K562 (cell line): ENCODE measurements at regions not wholly inside any gene's neighbourhood (a gene's known extent, or its start where the extent isn't known, plus 50 kb on each side); places are given as distances from the start of the nearest gene placed in this dataset.

ENCODE experiments used
- ATAC-seq: fragments of 200-7000 bp; cut with Tn5 transposase; 3 replicates; pipeline ENCODE4 v1.9.1; 2020; ENCODE audit warnings: moderate library complexity
- BruUV-seq: library from RNA; stranded (reverse); fragments of 400-500 nt; replicated peaks from 2 replicates; lab custom pipeline; 2021; lab: Mats Ljungman, UMichigan
- CTCF ChIA-PET: fragments of 300-600 bp; formaldehyde crosslinking; extraction: SDS; loops from one replicate; lab custom pipeline; 2021; ENCODE audit warnings: low intra/inter-chr PET ratio; lab: Yijun Ruan, JAX
- POLR2A ChIA-PET: fragments of 300-600, 350-650 bp; sonication (Branson Sonifier 250); formaldehyde crosslinking; extraction: SDS; loops from one replicate; lab custom pipeline; 2021; ENCODE audit warnings: antibody characterized with exemption, inconsistent platforms; lab: Yijun Ruan, JAX
- DNase-seq, 4 experiments: peaks; one replicate each; pipeline versions ENCODE4 v3.0.0 to v3.0.0-alpha.2; 2011 to 2018; ENCODE audit warnings: low spot score in 3 of 4, mixed read lengths in 3 of 4; ENCODE audit errors: extremely low read depth in 1 of 4
- FAIRE-seq: peaks from 2 replicates; lab custom pipeline; 2011; peaks lifted over from hg19 to GRCh38; lab: Jason Lieb, UNC
- H2AFZ ChIP-seq: 2 replicates; pipeline ENCODE4 v1.6.0; 2011; ENCODE audit warnings: low read depth, low read length, control low read depth, inconsistent platforms
- H3K27ac ChIP-seq: fragments of 200-600 bp; 3 replicates; pipeline ENCODE4 v1.8.0; 2011; ENCODE audit warnings: low read depth, mild to moderate bottlenecking, control low read depth, inconsistent platforms, low read length, moderate library complexity, mixed read lengths; ENCODE audit errors: extremely low read depth
- H3K27me3 ChIP-seq, 2 experiments: fragments of 300-600 bp in 1 of 2; 2 replicates in 1 of 2; 3 replicates in 1 of 2; pipeline versions ENCODE4 v1.6.0 to v1.8.0; 2011; ENCODE audit warnings: inconsistent platforms in 2 of 2, low read length in 2 of 2, mild to moderate bottlenecking in 1 of 2, mixed read lengths in 1 of 2, moderate library complexity in 1 of 2; ENCODE audit not compliant: control insufficient read depth in 2 of 2, insufficient read depth in 2 of 2
- H3K36me3 ChIP-seq: fragments of 300-600 bp; 3 replicates; pipeline ENCODE4 v1.8.0; 2011; ENCODE audit warnings: mild to moderate bottlenecking, low read length, inconsistent platforms; ENCODE audit not compliant: control insufficient read depth, insufficient read depth
- H3K4me1 ChIP-seq, 2 experiments: fragments of 200-600 bp in 1 of 2; replicated peaks in 1 of 2; 2 replicates in 1 of 2; 3 replicates in 1 of 2; pipeline versions ENCODE4 v1.5.1 to v1.8.0; 2011; ENCODE audit warnings: inconsistent platforms in 2 of 2, low read length in 2 of 2, mild to moderate bottlenecking in 1 of 2, mixed read lengths in 1 of 2, moderate library complexity in 1 of 2; ENCODE audit not compliant: control insufficient read depth in 2 of 2, insufficient read depth in 2 of 2
- H3K4me2 ChIP-seq: 2 replicates; pipeline ENCODE4 v1.6.1; 2011; ENCODE audit warnings: low read length, control low read depth, inconsistent platforms, mixed read lengths; ENCODE audit not compliant: insufficient read depth
- H3K4me3 ChIP-seq: fragments of 200-600 bp; sonication (generic), shearing (Covaris generic); 2 replicates; pipeline ENCODE4 v1.5.1; 2016; ENCODE audit warnings: control low read depth, inconsistent platforms
- H3K79me2 ChIP-seq: fragments of 200-600 bp; 3 replicates; pipeline ENCODE4 v1.8.0; 2011; ENCODE audit warnings: low read length, inconsistent platforms; ENCODE audit not compliant: control insufficient read depth, insufficient read depth
- H3K9ac ChIP-seq, 2 experiments: 2 replicates each; pipeline versions ENCODE4 v1.6.0 to v1.6.1; 2011; ENCODE audit warnings: low read depth in 2 of 2, low read length in 2 of 2, control low read depth in 1 of 2, inconsistent platforms in 1 of 2, mild to moderate bottlenecking in 1 of 2, mixed read lengths in 1 of 2; ENCODE audit not compliant: insufficient read depth in 1 of 2
- H3K9me1 ChIP-seq: one replicate; pipeline ENCODE4 v1.6.0; 2011; ENCODE audit warnings: inconsistent platforms, mild to moderate bottlenecking, low read length, moderate library complexity; ENCODE audit not compliant: control insufficient read depth, insufficient read depth
- H3K9me3 ChIP-seq: replicated peaks from 2 replicates; pipeline ENCODE4 v1.5.1; 2011; ENCODE audit warnings: low read depth, low read length, inconsistent platforms; ENCODE audit not compliant: control insufficient read depth, insufficient read depth
- H4K20me1 ChIP-seq: replicated peaks from 2 replicates; pipeline ENCODE4 v1.6.1; 2011; ENCODE audit warnings: low read length, inconsistent platforms, mixed read lengths; ENCODE audit not compliant: control insufficient read depth, insufficient read depth
- BDP1 ChIP-seq: IDR thresholded peaks from 3 replicates; pipeline ENCODE4 v1.6.1; 2011; ENCODE audit not compliant: insufficient read length, insufficient read depth
- CCNT2 ChIP-seq: IDR thresholded peaks from 2 replicates; pipeline ENCODE4 v1.6.1; 2011; ENCODE audit warnings: borderline replicate concordance, low read depth, mild to moderate bottlenecking, moderate library complexity, mixed read lengths, low read length; ENCODE audit not compliant: insufficient read length; ENCODE audit errors: extremely low read depth
- CEBPZ ChIP-seq: fragments of 150-350 bp; IDR thresholded peaks from 2 replicates; pipeline ENCODE4 v1.6.1; 2014; ENCODE audit warnings: low read depth, mild to moderate bottlenecking, low read length, borderline replicate concordance
- E4F1 ChIP-seq: fragments of 250-450 bp; sonication (Bioruptor Pico); IDR thresholded peaks from 2 replicates; pipeline ENCODE4 v1.5.0; 2021; ENCODE audit warnings: mild to moderate bottlenecking, borderline replicate concordance
- GTF2A2 ChIP-seq: IDR thresholded peaks from 2 replicates; pipeline ENCODE4 v1.6.1; 2016; ENCODE audit warnings: mild to moderate bottlenecking, missing genetic modification characterization, missing compliant biosample characterization
- IRF2 ChIP-seq: sonication (generic); formaldehyde crosslinking; IDR thresholded peaks from 2 replicates; pipeline ENCODE4 v1.8.1; 2022; ENCODE audit warnings: mild to moderate bottlenecking, missing genetic modification reagents
- KDM1A ChIP-seq, 2 experiments: fragments of 450-650 bp; IDR thresholded peaks; 2 replicates each; pipeline ENCODE4 v1.6.1; 2016; ENCODE audit warnings: mild to moderate bottlenecking in 2 of 2
- MAFK ChIP-seq: IDR thresholded peaks from 2 replicates; pipeline ENCODE4 v1.6.1; 2011; ENCODE audit warnings: low read length, improper control_type of control experiment
- NRF1 ChIP-seq, 2 experiments: fragments of 450-650 bp; IDR thresholded peaks in 1 of 2; conservative IDR thresholded peaks in 1 of 2; 2 replicates each; pipeline ENCODE4 v1.6.1; 2014; ENCODE audit warnings: mild to moderate bottlenecking in 2 of 2
- RAD21 ChIP-seq, 2 experiments: fragments of 250-450 bp in 1 of 2; fragments of 450-650 bp in 1 of 2; sonication (Bioruptor Pico) in 1 of 2; formaldehyde crosslinking in 1 of 2; IDR thresholded peaks in 1 of 2; conservative IDR thresholded peaks in 1 of 2; 2 replicates each; pipeline versions ENCODE4 v1.4.0 to v1.8.0; 2020 to 2022; ENCODE audit warnings: mild to moderate bottlenecking in 2 of 2, moderate library complexity in 1 of 2
- SAP30 ChIP-seq: fragments of 200-600 bp; sonication (generic); IDR thresholded peaks from 2 replicates; pipeline ENCODE4 v1.6.1; 2012; ENCODE audit warnings: borderline replicate concordance, low read depth, mild to moderate bottlenecking, moderate library complexity, low read length, control low read depth, inconsistent platforms; ENCODE audit not compliant: insufficient read depth, poor library complexity, severe bottlenecking
- SMARCE1 ChIP-seq: fragments of 450-650 bp; IDR thresholded peaks from 2 replicates; pipeline ENCODE4 v1.7.1; 2016; ENCODE audit warnings: mild to moderate bottlenecking
- TAF1 ChIP-seq: IDR thresholded peaks from 2 replicates; pipeline ENCODE4 v1.6.1; 2011; ENCODE audit warnings: mild to moderate bottlenecking, low read length, moderate library complexity; ENCODE audit not compliant: insufficient read depth, control insufficient read depth, severe bottlenecking; ENCODE audit errors: extremely low read depth
- TAF7 ChIP-seq: fragments of 450-650 bp; IDR thresholded peaks from 2 replicates; pipeline ENCODE4 v1.6.1; 2016; ENCODE audit warnings: missing genetic modification characterization, missing compliant biosample characterization
- TRIM24 ChIP-seq, 2 experiments: fragments of 450-650 bp; IDR thresholded peaks; 2 replicates each; pipeline ENCODE4 v1.6.1; 2016
- TSC22D4 ChIP-seq: fragments of 450-650 bp; IDR thresholded peaks from 2 replicates; pipeline ENCODE4 v1.6.1; 2016; ENCODE audit warnings: missing genetic modification characterization, missing biosample characterization, control low read depth
- ZNF668 ChIP-seq: fragments of 250-450 bp; sonication (Bioruptor Pico); IDR thresholded peaks from 2 replicates; pipeline ENCODE4 v1.8.0; 2022; ENCODE audit warnings: mild to moderate bottlenecking, inconsistent platforms
- ZNF785 ChIP-seq: fragments of 250-450 bp; sonication (Bioruptor Pico); IDR thresholded peaks from 2 replicates; pipeline ENCODE4 v1.4.0; 2020; ENCODE audit warnings: mild to moderate bottlenecking
- WGBS: fragments of 100-300 bp; shearing (Covaris generic); methylation state at CpG from one replicate; pipeline ENCODE4 v1.1.6; 2016; ENCODE audit warnings: low coverage, mixed read lengths; ENCODE audit not compliant: insufficient coverage; ENCODE audit errors: missing lambda C conversion rate; 5-methylcytosine and 5-hydroxymethylcytosine counted together
- in situ Hi-C: fragments of 300-500 bp; cut with MboI; formaldehyde crosslinking; loops from 4 replicates; pipeline ENCODE4 v1.15.0; 2018; ENCODE audit warnings: inconsistent platforms, mixed read lengths
- intact Hi-C: fragments of 100-400 bp; cut with micrococcal nuclease; formaldehyde crosslinking; loops from 2 replicates; pipeline ENCODE4 v1.14.2; 2022

GRCh38 chr1:36714301-36714700 is 231.6 kb upstream of the CSF3R start (continued):
- no peak for TF ChIP-seq CEBPZ
- no peak for TF ChIP-seq KDM1A (IDR thresholded peaks at IDR 0.05)
- no peak for TF ChIP-seq GTF2A2 (tag)
- TF ChIP-seq SAP30 = no peak
- no peak for TF ChIP-seq TRIM24 (IDR thresholded peaks at IDR 0.05)
- no peak for TF ChIP-seq CCNT2

- Histone ChIP-seq H3K4me2 (no peak overlapping the region), H3K27ac (no peak overlapping the region), H3K4me3 (no peak overlapping the region), H2AFZ (no peak overlapping the region), H3K36me3 (no peaks in the 10 kb centered on the region), H3K9ac (no peak overlapping the region), H3K9me1 (no peaks in the 10 kb centered on the region), H3K4me1 (no peaks in the 10 kb centered on the region), H3K79me2 (no peaks in the 10 kb centered on the region), H4K20me1 (0 out of 2 replicates have a peak, but pooled peaks cover 3% of the 10 kb centered on the region), H3K27me3 (peaks cover 24 to 34% of the 10 kb centered on the region in 2 experiments), H3K9me3 (no peaks in the 10 kb centered on the region)
- ATAC-seq (no peak), DNase-seq (no peak), FAIRE-seq (no peak)
- POLR2A ChIA-PET = no interaction called here
- 0% methylated on average over 2 of the region's 2 CpGs for WGBS
- in situ Hi-C loops = no loop called here
- intact Hi-C loops = no loop called here
- BruUV-seq = no TSS peak
- CTCF ChIA-PET = no interaction called here
- TF ChIP-seq TAF7 (tag) (no peak), ZNF668 (CRISPR knock-in tag) (no peak), NRF1 (conservative IDR thresholded peaks at IDR 0.05 in 1 of 2, IDR thresholded peaks at IDR 0.05 in 1 of 2) (no peak), TSC22D4 (tag) (no peak), ZNF785 (no peak), E4F1 (no peak), MAFK (no peak), RAD21 (CRISPR knock-in tag; conservative IDR thresholded peaks at IDR 0.05 in 1 of 2, IDR thresholded peaks at IDR 0.05 in 1 of 2) (no peak), SMARCE1 (no peak), TAF1 (no peak), IRF2 (CRISPR knock-in tag) (no peak), BDP1 (no peak)
Measured at GRCh38 chr1:36711480-36711879, 228.8 kb upstream of the CSF3R start.
